ENCODE measurements at regions not wholly inside any gene's neighbourhood (a gene's known extent, or its start where the extent isn't known, plus 50 kb on each side); places are given as distances from the start of the nearest gene placed in this dataset.

DNA sequence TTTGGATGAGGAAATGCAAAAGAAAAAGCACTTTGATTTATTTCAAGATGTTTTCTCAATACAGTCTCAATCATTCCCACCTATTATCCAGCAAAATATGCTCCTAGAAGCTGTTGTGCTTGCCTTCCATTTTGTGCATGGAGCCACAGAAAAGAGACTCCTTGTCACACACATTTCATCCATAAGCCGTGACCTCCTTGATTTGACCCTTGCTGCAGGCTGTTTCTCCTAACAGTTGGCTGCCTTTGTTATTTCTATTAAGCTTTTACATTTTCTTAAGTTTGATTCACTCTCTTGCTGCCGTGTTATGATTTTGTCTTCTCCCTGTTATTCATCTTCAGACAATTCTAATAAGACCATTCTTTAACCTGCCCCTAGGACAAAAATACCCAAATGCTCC lies 124.2 kb upstream of the PLAAT1 start:
- no TSS peak for BruUV-seq (replicated peaks)
- TF ChIP-seq POLR2A (IDR thresholded peaks at IDR 0.05; ENCODE audit: low read depth, low read length): no peak
- TF ChIP-seq POLR2AphosphoS5 (IDR thresholded peaks at IDR 0.05; ENCODE audit: insufficient read depth, low read depth, low read length): no peak
- no peak for TF ChIP-seq FOS (IDR thresholded peaks at IDR 0.05; ENCODE audit: borderline replicate concordance, insufficient read depth, low read length)
- TF ChIP-seq GATA2 (IDR thresholded peaks at IDR 0.05; ENCODE audit: insufficient read depth, insufficient read length, low read depth, low read length): no peak
- TF ChIP-seq EZH2 (IDR thresholded peaks at IDR 0.05; ENCODE audit: borderline replicate concordance, low read depth, low read length, severe bottlenecking): no peak
- TF ChIP-seq, protein P1, sequence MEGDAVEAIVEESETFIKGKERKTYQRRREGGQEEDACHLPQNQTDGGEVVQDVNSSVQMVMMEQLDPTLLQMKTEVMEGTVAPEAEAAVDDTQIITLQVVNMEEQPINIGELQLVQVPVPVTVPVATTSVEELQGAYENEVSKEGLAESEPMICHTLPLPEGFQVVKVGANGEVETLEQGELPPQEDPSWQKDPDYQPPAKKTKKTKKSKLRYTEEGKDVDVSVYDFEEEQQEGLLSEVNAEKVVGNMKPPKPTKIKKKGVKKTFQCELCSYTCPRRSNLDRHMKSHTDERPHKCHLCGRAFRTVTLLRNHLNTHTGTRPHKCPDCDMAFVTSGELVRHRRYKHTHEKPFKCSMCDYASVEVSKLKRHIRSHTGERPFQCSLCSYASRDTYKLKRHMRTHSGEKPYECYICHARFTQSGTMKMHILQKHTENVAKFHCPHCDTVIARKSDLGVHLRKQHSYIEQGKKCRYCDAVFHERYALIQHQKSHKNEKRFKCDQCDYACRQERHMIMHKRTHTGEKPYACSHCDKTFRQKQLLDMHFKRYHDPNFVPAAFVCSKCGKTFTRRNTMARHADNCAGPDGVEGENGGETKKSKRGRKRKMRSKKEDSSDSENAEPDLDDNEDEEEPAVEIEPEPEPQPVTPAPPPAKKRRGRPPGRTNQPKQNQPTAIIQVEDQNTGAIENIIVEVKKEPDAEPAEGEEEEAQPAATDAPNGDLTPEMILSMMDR (IDR thresholded peaks at IDR 0.05; ENCODE audit: extremely low read depth in 1 of 2, insufficient read depth in 1 of 2, low read depth in 1 of 2, low read length in 2 of 2): no peak
- DNase-seq (ENCODE audit: low read depth, low spot score) (no peak), FAIRE-seq (no peak)
- H3K79me2 ChIP-seq (ENCODE audit: control insufficient read depth, insufficient read depth, low read length): no peaks in the 10 kb centered on the region
- H3K27me3 ChIP-seq (ENCODE audit: control insufficient read depth in 2 of 2, insufficient read depth in 2 of 2, low read length in 2 of 2): no peaks in the 10 kb centered on the region
- H3K9ac ChIP-seq (replicated peaks; ENCODE audit: extremely low read depth, insufficient read depth, low read length): no peak overlapping the region
- intact Hi-C loops (cut with micrococcal nuclease): no loop called here
- no peaks in the 10 kb centered on the region for H3K4me1 ChIP-seq (ENCODE audit: control insufficient read depth, extremely low read depth, insufficient read depth, low read length)
- no peaks in the 10 kb centered on the region for H3K36me3 ChIP-seq (ENCODE audit: control insufficient read depth in 2 of 2, extremely low read depth in 1 of 2, insufficient read depth in 2 of 2, low read length in 2 of 2)
- no peaks in the 10 kb centered on the region for H4K20me1 ChIP-seq (replicated peaks; ENCODE audit: control insufficient read depth, extremely low read depth, insufficient read depth, low read length)
- no peaks in the 10 kb centered on the region for H3K9me3 ChIP-seq (replicated peaks; ENCODE audit: control insufficient read depth, insufficient read depth, low read length)
- no peaks in the 10 kb centered on the region for H3K9me1 ChIP-seq (replicated peaks; ENCODE audit: control insufficient read depth, extremely low read depth, insufficient read depth, low read length)
- no peak overlapping the region for H3K4me3 ChIP-seq (replicated peaks in 1 of 3; ENCODE audit: insufficient read depth in 1 of 3, low read depth in 1 of 3, low read length in 3 of 3)
- ChIA-PET CTCF (interaction anchor here (0.9 to 1.2 kb wide), 2 partner anchors 74 to 456 kb away, joined by 3 read pairs; no protein-coding TSS in a partner anchor), POLR2A (no interaction called here)
- no peak overlapping the region for H3K27ac ChIP-seq (ENCODE audit: insufficient read depth, low read depth, low read length)
- H2AFZ ChIP-seq (ENCODE audit: low read depth, low read length): no peak overlapping the region
- dilution Hi-C loops (cut with MboI; ENCODE audit: extremely low pct_ligation_motif_present, low sequenced_read_pairs): no loop called here
- H3K4me2 ChIP-seq (ENCODE audit: insufficient read depth, low read length): no peak overlapping the region

DNA sequence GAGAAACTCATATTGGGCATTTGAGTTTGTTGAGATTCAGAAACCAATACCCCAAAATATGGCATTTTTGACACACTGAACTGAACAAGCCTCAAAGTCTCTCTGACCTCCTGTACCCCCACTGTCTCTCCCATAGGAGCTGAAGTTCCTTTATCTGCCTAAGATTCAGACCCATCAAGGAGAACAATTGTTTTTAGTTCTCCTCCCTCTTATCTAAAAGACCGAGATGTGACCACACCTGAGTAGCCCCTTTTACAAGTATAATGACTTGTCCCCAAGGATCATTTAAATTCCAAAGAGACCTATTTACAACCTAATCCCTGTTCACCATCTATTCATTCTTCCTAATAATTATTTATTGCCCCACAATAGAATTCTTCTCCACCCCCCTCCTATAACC lies 122.1 kb upstream of the PLAAT1 start:
- H3K4me1 ChIP-seq (ENCODE audit: control insufficient read depth, extremely low read depth, insufficient read depth, low read length): no peaks in the 10 kb centered on the region
- H4K20me1 ChIP-seq (replicated peaks; ENCODE audit: control insufficient read depth, extremely low read depth, insufficient read depth, low read length): no peaks in the 10 kb centered on the region
- H3K9me3 ChIP-seq (replicated peaks; ENCODE audit: control insufficient read depth, insufficient read depth, low read length): no peaks in the 10 kb centered on the region
- H3K4me3 ChIP-seq (replicated peaks in 1 of 3; ENCODE audit: insufficient read depth in 1 of 3, low read depth in 1 of 3, low read length in 3 of 3): no peak overlapping the region
- H3K27me3 ChIP-seq (ENCODE audit: control insufficient read depth in 2 of 2, insufficient read depth in 2 of 2, low read length in 2 of 2): no peaks in the 10 kb centered on the region
- FAIRE-seq (no peak), DNase-seq (ENCODE audit: low read depth, low spot score) (no peak)
- no peaks in the 10 kb centered on the region for H3K36me3 ChIP-seq (ENCODE audit: control insufficient read depth in 2 of 2, extremely low read depth in 1 of 2, insufficient read depth in 2 of 2, low read length in 2 of 2)
- no peaks in the 10 kb centered on the region for H3K9me1 ChIP-seq (replicated peaks; ENCODE audit: control insufficient read depth, extremely low read depth, insufficient read depth, low read length)
- no TSS peak for BruUV-seq (replicated peaks)
- no peak overlapping the region for H2AFZ ChIP-seq (ENCODE audit: low read depth, low read length)
- no peak overlapping the region for H3K27ac ChIP-seq (ENCODE audit: insufficient read depth, low read depth, low read length)
- H3K79me2 ChIP-seq (ENCODE audit: control insufficient read depth, insufficient read depth, low read length): no peaks in the 10 kb centered on the region
- POLR2A ChIA-PET: no interaction called here
- CTCF ChIA-PET: interaction anchor here (1.3 kb wide), 1 partner anchor 11 kb away, joined by 3 read pairs; no protein-coding TSS in a partner anchor
- H3K4me2 ChIP-seq (ENCODE audit: insufficient read depth, low read length): no peak overlapping the region
- dilution Hi-C loops (cut with MboI; ENCODE audit: extremely low pct_ligation_motif_present, low sequenced_read_pairs) (no loop called here), intact Hi-C loops (cut with micrococcal nuclease) (no loop called here)
- H3K9ac ChIP-seq (replicated peaks; ENCODE audit: extremely low read depth, insufficient read depth, low read length): no peak overlapping the region
- TF ChIP-seq POLR2AphosphoS5 (IDR thresholded peaks at IDR 0.05; ENCODE audit: insufficient read depth, low read depth, low read length) (no peak), EZH2 (IDR thresholded peaks at IDR 0.05; ENCODE audit: borderline replicate concordance, low read depth, low read length, severe bottlenecking) (no peak), MYC (IDR thresholded peaks at IDR 0.05; ENCODE audit: low read depth, low read length) (no peak), POLR2A (IDR thresholded peaks at IDR 0.05; ENCODE audit: low read depth, low read length) (no peak), GATA2 (IDR thresholded peaks at IDR 0.05; ENCODE audit: insufficient read depth, insufficient read length, low read depth, low read length) (no peak)
